Thymus (tissue), 11 donors: ENCODE measurements at regions not wholly inside any gene's neighbourhood (a gene's known extent, or its start where the extent isn't known, plus 50 kb on each side); places are given as distances from the start of the nearest gene placed in this dataset.

ENCODE experiments used
- DNase-seq, 9 donors: peaks; one replicate each; pipeline ENCODE4 v3.0.0-alpha.2; 2013; ENCODE audit warnings: low spot score in 9 of 9, low read depth in 6 of 9, missing footprints in 1 of 9
- H3K27ac ChIP-seq, 2 donors: one replicate each; pipeline ENCODE4 v1.5.1; 2013; ENCODE audit warnings: control low read depth in 1 of 2, low read depth in 1 of 2, low read length in 1 of 2, mild to moderate bottlenecking in 1 of 2, moderate library complexity in 1 of 2
- H3K27me3 ChIP-seq, 2 donors: one replicate each; pipeline ENCODE4 v1.5.1; 2013; ENCODE audit warnings: low read length in 1 of 2; ENCODE audit not compliant: control insufficient read depth in 2 of 2, insufficient read depth in 1 of 2
- H3K36me3 ChIP-seq, 2 donors: one replicate each; pipeline ENCODE4 v1.5.1; 2013; ENCODE audit warnings: low read length in 1 of 2, mild to moderate bottlenecking in 1 of 2, moderate library complexity in 1 of 2; ENCODE audit not compliant: control insufficient read depth in 2 of 2, insufficient read depth in 2 of 2
- H3K4me1 ChIP-seq, 2 donors: one replicate each; pipeline ENCODE4 v1.5.1; 2013; ENCODE audit warnings: low read length in 2 of 2; ENCODE audit not compliant: control insufficient read depth in 2 of 2, insufficient read depth in 2 of 2
- H3K4me3 ChIP-seq, 2 donors: one replicate each; pipeline ENCODE4 v1.5.1; 2013; ENCODE audit warnings: low read length in 2 of 2, control low read depth in 1 of 2, mild to moderate bottlenecking in 1 of 2
- H3K9me3 ChIP-seq, 2 donors: one replicate each; pipeline ENCODE4 v1.5.1; 2013; ENCODE audit warnings: low read length in 1 of 2, mild to moderate bottlenecking in 1 of 2; ENCODE audit not compliant: control insufficient read depth in 2 of 2, insufficient read depth in 1 of 2
- WGBS: extraction: QIAGEN DNeasy Blood & Tissue Kit; methylation state at CpG from one replicate; pipeline ENCODE4 v1.1.7; 2013; 5-methylcytosine and 5-hydroxymethylcytosine counted together
- donor health status: healthy.

DNA sequence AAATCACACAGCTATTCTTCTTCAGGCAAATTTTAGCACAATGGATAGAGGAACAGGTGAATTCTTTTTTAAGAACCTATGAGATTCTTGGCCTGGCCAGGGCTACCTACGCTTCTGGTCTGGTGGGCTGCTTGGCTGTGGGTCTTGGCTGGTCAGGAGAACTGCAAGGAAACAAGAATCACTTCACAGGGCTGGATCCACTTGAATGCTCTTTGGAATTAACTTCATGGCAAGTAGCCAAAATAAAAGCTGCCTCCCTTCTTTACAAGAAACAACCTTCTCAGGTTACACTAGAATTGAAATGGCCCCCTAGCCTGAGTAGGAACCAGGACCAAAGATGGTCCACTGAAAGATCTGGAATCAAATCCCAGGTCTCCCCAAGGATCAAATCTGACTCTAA lies 519.1 kb downstream of the IQCM start:
- Histone ChIP-seq H3K27me3 (no peaks in the 10 kb centered on the region), H3K9me3 (no peaks in the 10 kb centered on the region), H3K27ac (no peak overlapping the region), H3K36me3 (no peaks in the 10 kb centered on the region), H3K4me1 (no peaks in the 10 kb centered on the region), H3K4me3 (no peak overlapping the region)
- no peak for DNase-seq
- WGBS = 84% methylated on average over 1 of the region's 1 CpG

DNA sequence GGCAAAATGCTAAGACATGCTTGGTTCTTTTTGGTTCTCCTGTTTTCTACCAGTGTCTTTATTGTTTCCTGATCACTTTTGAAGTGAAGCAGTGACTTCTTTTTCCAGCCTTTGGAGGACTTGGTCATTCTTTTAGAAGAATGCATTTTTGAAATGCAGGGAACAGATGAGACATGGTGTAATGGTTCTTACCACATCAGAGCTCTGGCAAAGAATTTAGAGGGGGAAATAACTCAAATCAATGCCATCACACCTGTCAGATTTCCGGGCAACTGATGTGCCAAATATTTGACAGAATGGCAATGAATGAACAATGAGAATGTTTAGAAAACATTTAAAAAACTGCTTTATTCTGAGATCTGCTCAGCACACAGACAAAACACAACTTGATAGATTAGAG lies 519.6 kb downstream of the IQCM start:
- DNase-seq = no peak
- no peaks in the 10 kb centered on the region for H3K9me3 ChIP-seq
- 92% methylated on average over 1 of the region's 1 CpG for WGBS
- H3K4me1 ChIP-seq = no peaks in the 10 kb centered on the region
- H3K36me3 ChIP-seq = no peaks in the 10 kb centered on the region
- H3K4me3 ChIP-seq = no peak overlapping the region
- no peaks in the 10 kb centered on the region for H3K27me3 ChIP-seq
- no peak overlapping the region for H3K27ac ChIP-seq

DNA sequence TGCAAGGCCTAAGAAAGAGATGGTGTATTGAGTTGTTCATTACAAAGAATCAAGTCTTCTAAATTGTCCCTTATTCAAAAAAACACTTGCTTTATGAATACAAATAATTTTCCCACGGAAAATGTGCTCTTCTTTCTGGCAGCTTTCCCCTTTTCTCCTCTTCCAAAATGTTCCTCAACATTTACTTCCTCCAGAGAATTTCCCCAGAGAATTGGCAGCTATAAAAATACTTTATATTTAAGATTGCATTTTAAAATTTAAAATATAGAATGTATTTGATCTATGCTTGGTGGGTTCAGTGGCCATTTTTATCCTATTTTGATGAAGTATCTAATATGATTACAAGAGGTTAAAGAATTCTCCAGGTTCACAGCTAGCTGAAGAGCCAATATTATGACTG lies 521.0 kb downstream of the IQCM start:
- H3K4me3 ChIP-seq = no peak overlapping the region
- no peaks in the 10 kb centered on the region for H3K9me3 ChIP-seq
- 82% methylated on average over 1 of the region's 1 CpG for WGBS
- no peak overlapping the region for H3K27ac ChIP-seq
- no peak for DNase-seq
- no peaks in the 10 kb centered on the region for H3K27me3 ChIP-seq
- no peaks in the 10 kb centered on the region for H3K36me3 ChIP-seq
- H3K4me1 ChIP-seq = no peaks in the 10 kb centered on the region

DNA sequence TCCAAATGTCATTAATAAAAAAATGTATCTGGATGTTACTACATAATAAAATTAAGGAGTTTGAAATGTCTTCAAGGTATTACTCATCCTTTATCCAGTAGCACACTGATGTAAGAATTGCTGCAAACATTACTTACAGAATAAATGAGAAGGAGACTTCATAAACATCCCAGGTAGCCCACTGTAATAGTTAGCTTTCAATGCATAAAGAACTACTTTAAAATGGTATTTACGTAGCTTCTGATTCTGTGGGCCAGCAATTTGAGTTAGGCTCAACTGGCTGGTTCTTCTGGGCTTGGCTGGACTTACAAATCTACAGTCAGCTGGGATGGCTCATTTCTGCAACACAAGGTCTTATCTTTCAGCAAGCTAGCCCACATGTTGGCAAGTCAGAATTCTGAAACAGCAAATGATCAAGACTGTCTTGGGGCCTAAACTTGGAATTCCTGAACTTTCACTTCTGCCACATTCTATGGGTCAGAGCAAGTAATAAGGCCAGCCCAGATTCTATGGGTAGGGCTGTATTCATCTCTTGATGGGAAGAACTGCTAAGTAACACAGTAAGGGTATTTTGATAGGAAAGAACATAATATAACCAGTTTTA lies 522.5 kb downstream of the IQCM start:
- H3K4me1 ChIP-seq = no peaks in the 10 kb centered on the region
- no peak overlapping the region for H3K4me3 ChIP-seq
- no peak overlapping the region for H3K27ac ChIP-seq
- no peaks in the 10 kb centered on the region for H3K27me3 ChIP-seq
- H3K9me3 ChIP-seq = no peaks in the 10 kb centered on the region
- WGBS = 87% methylated on average over 1 of the region's 1 CpG
- no peak for DNase-seq
- no peaks in the 10 kb centered on the region for H3K36me3 ChIP-seq

DNA sequence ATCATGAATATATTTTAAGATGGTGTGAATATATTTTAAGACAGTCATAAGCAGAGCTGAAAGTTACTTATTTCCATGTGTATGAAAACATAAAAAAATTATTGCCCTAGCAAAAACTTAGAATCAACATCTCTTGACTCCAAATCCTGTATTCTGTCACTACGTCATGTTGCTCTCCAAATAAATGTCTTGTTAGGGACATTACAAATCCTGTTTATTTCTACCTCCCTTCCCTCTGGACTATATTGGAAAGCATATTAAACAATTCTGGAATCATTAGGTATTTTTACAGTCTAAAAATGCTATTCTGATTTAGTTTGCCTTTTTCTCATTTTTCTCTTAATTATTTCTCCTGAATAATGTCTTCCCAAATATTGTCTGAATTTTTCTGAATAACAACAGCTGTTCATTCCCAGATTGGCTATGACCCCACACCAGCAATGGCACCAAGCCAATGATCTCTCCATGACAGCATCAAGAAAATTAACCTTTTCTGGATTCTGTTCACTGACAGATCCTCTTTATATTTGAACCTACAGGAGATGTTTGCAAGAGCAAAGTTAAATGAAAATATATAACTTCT lies 523.1 kb downstream of the IQCM start:
- Histone ChIP-seq H3K4me1 (no peaks in the 10 kb centered on the region), H3K27me3 (no peaks in the 10 kb centered on the region), H3K9me3 (no peaks in the 10 kb centered on the region), H3K36me3 (no peaks in the 10 kb centered on the region), H3K4me3 (no peak overlapping the region), H3K27ac (no peak overlapping the region)
- no peak for DNase-seq
- 99% methylated on average over 1 of the region's 1 CpG for WGBS

DNA sequence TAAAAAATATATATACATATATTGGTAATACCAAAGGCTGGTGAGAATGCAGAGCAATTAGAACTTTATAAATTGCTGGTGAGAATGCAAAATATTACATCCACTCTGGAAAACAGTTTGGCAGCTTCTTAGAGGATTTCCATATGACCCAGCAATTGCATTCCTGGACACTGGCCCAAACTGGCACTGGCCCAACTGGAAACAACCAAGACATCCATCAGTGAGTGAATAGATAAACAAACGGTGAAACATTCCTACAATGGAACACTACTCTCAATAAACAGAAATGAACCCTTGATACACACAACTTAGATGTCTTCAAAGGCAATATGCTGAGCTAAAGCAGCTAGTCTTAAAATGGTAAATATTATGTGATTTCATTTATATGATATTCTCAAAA lies 524.2 kb downstream of the IQCM start:
- no peak for DNase-seq
- Histone ChIP-seq H3K27ac (no peak overlapping the region), H3K4me1 (no peaks in the 10 kb centered on the region), H3K36me3 (no peaks in the 10 kb centered on the region), H3K27me3 (no peaks in the 10 kb centered on the region), H3K9me3 (no peaks in the 10 kb centered on the region), H3K4me3 (no peak overlapping the region)
- WGBS = 85% methylated on average over 1 of the region's 1 CpG

DNA sequence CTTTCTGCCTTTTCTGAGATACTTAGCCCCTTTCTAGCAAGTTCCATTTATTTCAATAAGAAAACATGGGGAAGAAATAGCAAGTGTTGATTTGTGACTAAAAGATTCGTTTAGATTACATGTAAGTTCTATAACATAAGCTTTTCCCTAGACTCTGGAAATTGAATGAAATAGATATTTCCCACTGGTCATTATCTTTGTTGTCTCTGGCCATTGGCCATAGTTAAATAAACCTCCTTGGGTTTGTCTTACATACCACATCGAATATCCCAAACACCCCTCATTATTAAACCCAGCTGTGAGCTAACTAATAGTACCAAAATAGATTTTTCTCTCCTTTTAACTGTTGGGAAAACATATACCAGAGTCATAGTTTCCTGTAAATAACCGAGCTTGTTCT lies 534.8 kb downstream of the IQCM start:
- Histone ChIP-seq H3K4me3 (no peak overlapping the region), H3K27ac (no peak overlapping the region), H3K4me1 (no peaks in the 10 kb centered on the region), H3K36me3 (no peaks in the 10 kb centered on the region), H3K27me3 (no peaks in the 10 kb centered on the region), H3K9me3 (no peaks in the 10 kb centered on the region)
- DNase-seq = no peak
- 79% methylated on average over 3 of the region's 3 CpGs for WGBS

DNA sequence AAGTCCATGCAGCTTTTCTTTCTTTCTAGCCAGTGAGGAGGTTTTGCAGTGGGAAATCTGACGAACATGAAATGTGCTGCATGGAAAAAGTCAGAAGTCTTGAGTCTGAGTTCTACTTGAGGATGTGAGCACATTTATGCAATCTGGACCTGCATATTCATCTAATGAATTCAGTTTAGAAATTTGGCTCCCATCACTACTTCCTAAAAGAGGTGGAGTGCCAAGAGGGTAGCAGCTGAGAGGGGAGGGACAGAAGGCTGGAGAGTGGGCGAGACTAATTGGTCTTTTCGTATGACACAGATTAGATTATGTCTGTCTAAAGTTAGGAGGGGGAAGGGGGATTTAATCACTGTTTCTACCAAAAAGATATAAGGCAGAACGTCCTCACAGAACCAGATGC lies 535.9 kb downstream of the IQCM start:
- Histone ChIP-seq H3K4me1 (no peaks in the 10 kb centered on the region), H3K36me3 (no peaks in the 10 kb centered on the region), H3K4me3 (no peak overlapping the region), H3K9me3 (no peaks in the 10 kb centered on the region), H3K27ac (no peak overlapping the region), H3K27me3 (no peaks in the 10 kb centered on the region)
- WGBS = 88% methylated on average over 4 of the region's 4 CpGs
- no peak for DNase-seq

DNA sequence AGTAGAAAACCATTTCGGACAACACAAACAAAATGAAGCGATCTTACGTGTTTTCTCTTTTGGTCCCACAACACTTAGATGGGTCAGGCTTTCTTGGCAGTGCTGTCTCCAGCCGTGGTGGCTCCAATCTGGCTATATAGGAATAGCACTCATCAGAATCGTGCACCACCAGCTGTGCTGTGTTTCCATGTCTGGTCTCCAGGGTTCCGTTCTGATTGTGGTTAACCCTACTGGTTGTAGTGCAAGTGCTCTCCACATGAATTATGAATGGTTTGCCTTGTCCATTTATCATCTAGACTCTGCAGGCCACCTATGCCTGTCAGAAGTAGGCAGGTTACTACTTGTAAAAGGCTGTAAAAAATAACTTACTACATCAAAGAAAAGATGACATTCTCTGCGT lies 536.3 kb downstream of the IQCM start:
- no peak overlapping the region for H3K27ac ChIP-seq
- H3K4me1 ChIP-seq = no peaks in the 10 kb centered on the region
- no peak for DNase-seq
- H3K9me3 ChIP-seq = no peaks in the 10 kb centered on the region
- no peaks in the 10 kb centered on the region for H3K36me3 ChIP-seq
- H3K27me3 ChIP-seq = no peaks in the 10 kb centered on the region
- 90% methylated on average over 7 of the region's 7 CpGs for WGBS
- no peak overlapping the region for H3K4me3 ChIP-seq
